ENCODE measurements at regions not wholly inside any gene's neighbourhood (a gene's known extent, or its start where the extent isn't known, plus 50 kb on each side); places are given as distances from the start of the nearest gene placed in this dataset.

DNA sequence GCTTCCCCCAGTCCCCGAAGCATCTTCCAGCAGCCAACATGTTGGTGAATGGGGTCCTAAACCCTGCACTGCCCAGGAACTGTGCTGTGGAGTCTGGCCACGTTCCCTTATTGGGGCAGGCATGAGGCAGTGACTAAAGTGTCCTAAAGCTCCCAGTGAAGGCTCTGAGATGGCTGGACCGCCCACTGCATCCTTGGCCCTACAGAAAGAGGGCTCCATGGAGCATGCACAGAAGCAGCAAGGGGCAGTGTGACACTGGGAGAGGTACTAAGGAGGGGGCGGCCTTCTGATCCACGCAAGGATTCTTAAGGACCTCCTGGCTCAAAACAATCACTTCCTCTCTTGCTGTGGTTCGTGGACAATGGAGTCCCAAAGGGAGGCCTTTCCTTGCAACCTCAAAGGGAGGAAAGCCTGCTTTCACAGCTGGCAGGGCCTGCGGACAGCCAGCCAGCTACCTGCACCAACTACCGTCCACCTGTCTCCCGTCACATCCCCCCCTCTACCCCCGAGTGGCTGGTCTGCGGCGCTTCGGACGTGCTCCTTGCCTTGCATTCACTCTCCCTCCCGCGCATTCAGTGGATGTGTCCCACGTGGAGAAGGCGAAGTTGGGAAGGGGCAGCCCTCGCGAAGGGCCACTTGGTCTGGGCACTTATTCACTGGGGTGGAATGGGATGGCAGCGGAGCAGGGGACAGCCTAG, 63.9 kb upstream of the STARD13 start:
- ATAC-seq (peak; percentile 6 to 17), DNase-seq (no peak)
- intact Hi-C loops (cut with DNase I) = no loop called here
- no peaks in the 10 kb centered on the region for H3K27me3 ChIP-seq (ENCODE audit: low read depth)
- H3K4me1 ChIP-seq = peaks cover 56% of the 10 kb centered on the region
- peak overlapping the region; percentile 76 for H3K4me3 ChIP-seq
- no peaks in the 10 kb centered on the region for H3K36me3 ChIP-seq
- H3K27ac ChIP-seq = peak overlapping the region; percentile 84
- TF ChIP-seq, protein P1, sequence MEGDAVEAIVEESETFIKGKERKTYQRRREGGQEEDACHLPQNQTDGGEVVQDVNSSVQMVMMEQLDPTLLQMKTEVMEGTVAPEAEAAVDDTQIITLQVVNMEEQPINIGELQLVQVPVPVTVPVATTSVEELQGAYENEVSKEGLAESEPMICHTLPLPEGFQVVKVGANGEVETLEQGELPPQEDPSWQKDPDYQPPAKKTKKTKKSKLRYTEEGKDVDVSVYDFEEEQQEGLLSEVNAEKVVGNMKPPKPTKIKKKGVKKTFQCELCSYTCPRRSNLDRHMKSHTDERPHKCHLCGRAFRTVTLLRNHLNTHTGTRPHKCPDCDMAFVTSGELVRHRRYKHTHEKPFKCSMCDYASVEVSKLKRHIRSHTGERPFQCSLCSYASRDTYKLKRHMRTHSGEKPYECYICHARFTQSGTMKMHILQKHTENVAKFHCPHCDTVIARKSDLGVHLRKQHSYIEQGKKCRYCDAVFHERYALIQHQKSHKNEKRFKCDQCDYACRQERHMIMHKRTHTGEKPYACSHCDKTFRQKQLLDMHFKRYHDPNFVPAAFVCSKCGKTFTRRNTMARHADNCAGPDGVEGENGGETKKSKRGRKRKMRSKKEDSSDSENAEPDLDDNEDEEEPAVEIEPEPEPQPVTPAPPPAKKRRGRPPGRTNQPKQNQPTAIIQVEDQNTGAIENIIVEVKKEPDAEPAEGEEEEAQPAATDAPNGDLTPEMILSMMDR (IDR thresholded peaks at IDR 0.05) = no peak
- H3K9me3 ChIP-seq = no peaks in the 10 kb centered on the region

DNA sequence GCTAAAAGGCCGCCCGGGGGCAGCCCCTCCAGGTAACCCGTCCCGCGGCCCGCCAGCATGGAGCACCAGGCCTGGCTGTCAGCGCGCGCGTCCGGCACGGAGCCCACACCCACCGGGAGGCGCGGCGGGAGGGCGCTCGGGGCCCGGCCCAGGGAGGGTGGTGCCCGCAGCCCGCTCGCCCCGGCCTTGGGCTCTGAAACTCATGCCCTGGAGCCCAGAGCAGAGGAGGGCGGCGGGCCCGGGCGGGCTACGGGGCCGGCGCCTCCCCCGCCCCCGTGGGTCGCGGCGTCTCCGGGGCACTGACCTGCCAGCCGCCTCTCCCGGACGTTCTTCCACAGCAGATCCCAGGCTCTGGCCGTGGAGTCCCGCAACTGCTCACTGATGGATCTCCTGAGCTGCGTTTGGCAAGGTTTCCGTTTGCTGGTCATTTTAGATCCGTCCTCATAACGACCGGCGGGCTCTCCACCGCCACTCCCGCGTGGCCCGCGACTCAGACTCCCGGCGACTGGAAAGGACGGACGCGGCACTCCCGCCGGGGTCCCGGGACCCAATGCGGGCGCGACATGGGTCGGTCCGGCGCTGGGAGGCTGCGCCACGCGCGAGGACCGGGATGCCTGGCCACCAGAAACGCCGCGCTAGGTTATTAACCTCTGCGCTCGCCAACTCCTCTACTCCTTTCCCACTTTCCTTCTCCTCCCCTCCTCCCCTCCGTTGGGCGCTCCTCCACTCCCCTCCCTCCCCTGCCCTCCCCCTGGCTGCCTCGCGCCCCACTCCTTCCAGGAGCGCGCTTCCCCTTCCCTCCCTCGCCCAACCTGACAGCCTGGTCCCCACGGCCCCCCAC, 64.7 kb upstream of the STARD13 start:
- peak overlapping the region; percentile 84 for H3K27ac ChIP-seq
- ATAC-seq (peak; percentile 90 to 93), DNase-seq (peak; percentile 74)
- H3K27me3 ChIP-seq (ENCODE audit: low read depth) = no peaks in the 10 kb centered on the region
- H3K4me1 ChIP-seq = peaks cover 56% of the 10 kb centered on the region
- peak overlapping the region; percentile 76 for H3K4me3 ChIP-seq
- H3K36me3 ChIP-seq = no peaks in the 10 kb centered on the region
- TF ChIP-seq, protein P1 (IDR thresholded peaks at IDR 0.05) = no peak
- intact Hi-C loops (cut with DNase I) = no loop called here
- no peaks in the 10 kb centered on the region for H3K9me3 ChIP-seq

DNA sequence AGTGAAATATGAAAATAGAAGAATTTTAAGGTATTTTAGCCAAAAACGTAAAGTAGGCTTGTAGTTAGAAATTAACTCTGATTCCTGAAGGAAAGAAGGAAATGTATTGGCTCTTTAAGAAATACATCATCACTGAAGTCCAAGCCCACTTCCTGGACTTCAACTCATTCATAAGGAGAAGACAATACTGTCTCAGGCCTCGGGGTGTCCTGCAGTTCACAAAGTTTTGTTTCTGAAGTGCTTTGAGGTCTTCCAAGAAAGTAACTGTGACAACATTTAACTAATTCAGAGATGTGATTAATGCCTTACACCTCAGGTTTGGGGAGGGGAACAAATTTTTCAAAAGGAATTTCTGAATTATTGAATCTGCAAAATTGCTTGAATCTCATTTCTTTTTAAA, 65.8 kb upstream of the STARD13 start:
- H3K4me3 ChIP-seq = no peak overlapping the region
- intact Hi-C loops (cut with DNase I) = no loop called here
- peaks cover 68% of the 10 kb centered on the region for H3K4me1 ChIP-seq
- DNase-seq (no peak), ATAC-seq (no peak)
- no peaks in the 10 kb centered on the region for H3K36me3 ChIP-seq
- no peaks in the 10 kb centered on the region for H3K9me3 ChIP-seq
- H3K27me3 ChIP-seq (ENCODE audit: low read depth) = no peaks in the 10 kb centered on the region
- no peak overlapping the region for H3K27ac ChIP-seq
- TF ChIP-seq, protein P1 (IDR thresholded peaks at IDR 0.05) = peak; percentile 14

DNA sequence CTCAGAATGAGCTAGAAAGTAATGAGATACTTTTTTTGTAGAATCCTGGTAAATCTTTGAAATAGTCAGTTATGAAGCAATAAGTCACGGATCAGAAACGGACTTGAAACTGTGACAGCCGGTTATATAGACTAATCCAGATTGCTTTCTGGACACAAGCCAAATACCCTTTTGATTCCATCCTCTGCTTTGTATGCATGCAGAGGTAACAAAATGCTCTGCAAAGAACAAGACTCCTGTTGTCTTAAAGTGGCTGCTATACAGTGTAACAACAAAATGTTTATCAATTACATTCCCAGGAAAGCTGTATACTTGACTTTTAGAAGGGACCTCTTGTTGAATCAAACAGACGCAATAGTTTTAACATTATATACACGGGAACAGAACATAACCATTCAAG, 66.5 kb upstream of the STARD13 start:
- intact Hi-C loops (cut with DNase I) = no loop called here
- no peaks in the 10 kb centered on the region for H3K27me3 ChIP-seq (ENCODE audit: low read depth)
- ATAC-seq = no peak
- no peak overlapping the region for H3K4me3 ChIP-seq
- H3K9me3 ChIP-seq = no peaks in the 10 kb centered on the region
- TF ChIP-seq, protein P1 (IDR thresholded peaks at IDR 0.05) = no peak
- H3K36me3 ChIP-seq = no peaks in the 10 kb centered on the region
- H3K4me1 ChIP-seq = peaks cover 68% of the 10 kb centered on the region
- DNase-seq = no peak
- H3K27ac ChIP-seq = no peak overlapping the region

DNA sequence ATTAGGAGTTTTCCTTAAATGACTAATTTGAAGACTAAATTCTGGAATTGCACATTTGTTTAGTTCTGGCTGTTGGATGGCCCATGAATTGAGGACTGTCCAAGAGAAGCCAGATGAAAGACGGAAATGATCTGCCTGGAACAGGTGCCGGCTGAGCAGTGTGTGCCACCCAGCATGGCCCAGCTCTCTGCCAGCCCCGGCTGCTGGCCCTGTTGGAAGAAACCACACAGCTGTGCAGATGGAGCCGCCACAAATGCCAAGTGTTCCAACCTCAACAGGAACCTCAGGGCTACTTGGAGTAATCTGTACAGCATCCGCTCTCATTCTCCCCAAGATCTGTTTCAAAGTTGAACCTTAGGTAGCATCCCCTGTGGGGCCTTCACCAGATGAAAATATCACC, 67.0 kb upstream of the STARD13 start:
- Histone ChIP-seq H3K4me1 (peaks cover 67% of the 10 kb centered on the region), H3K27ac (peak overlapping the region; percentile 58), H3K36me3 (no peaks in the 10 kb centered on the region), H3K27me3 (ENCODE audit: low read depth) (no peaks in the 10 kb centered on the region), H3K9me3 (no peaks in the 10 kb centered on the region), H3K4me3 (no peak overlapping the region)
- DNase-seq (no peak), ATAC-seq (no peak)
- TF ChIP-seq, protein P1 (IDR thresholded peaks at IDR 0.05) = no peak
- intact Hi-C loops (cut with DNase I) = no loop called here

All from lower lobe of right lung (tissue), 2 donors.